ENCODE measurements at regions not wholly inside any gene's neighbourhood (a gene's known extent, or its start where the extent isn't known, plus 50 kb on each side); places are given as distances from the start of the nearest gene placed in this dataset.

DNA sequence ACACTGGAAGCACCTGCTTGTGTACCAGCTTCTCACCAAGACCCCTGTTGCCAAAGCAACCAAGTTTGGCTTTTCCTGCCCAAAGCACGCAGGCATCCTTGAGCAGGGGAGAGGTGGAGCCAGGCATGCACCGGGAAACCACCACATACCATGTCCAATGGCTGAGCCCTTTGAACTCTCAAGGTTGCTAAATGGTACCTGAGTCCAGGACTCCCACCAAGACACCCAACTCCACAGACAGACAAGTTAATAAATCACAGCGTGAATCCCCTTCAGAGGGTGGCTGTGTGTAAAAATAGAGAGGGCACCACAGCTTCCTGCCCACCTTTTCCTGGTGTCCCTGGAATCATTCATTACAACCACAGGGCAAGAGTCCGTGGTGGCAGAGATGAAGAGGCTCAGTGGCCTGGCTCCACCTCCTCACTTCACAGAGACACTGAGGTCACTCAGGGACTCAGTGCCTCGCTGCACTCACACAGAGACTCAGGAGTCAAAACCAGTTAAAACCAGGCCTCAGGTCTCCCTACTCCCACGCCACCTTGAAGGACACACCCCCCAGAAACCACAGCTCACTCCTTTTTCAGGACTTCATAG is 143.7 kb downstream of the C5orf15 start:
- H2BK120ac ChIP-seq (replicated peaks; ENCODE audit: low read depth, low read length), result no peak overlapping the region
- no peak overlapping the region for H3K23ac ChIP-seq (ENCODE audit: insufficient read length)
- no peak overlapping the region for H3K14ac ChIP-seq (ENCODE audit: insufficient read length)
- H2BK12ac ChIP-seq (ENCODE audit: low read depth, low read length), result no peak overlapping the region
- no peak overlapping the region for H3K4me2 ChIP-seq (ENCODE audit: insufficient read depth in 1 of 2, low read depth in 2 of 2, low read length in 2 of 2)
- no peak for FAIRE-seq
- 80% methylated on average over 6 of the region's 6 CpGs; no CpG with 5 or more reads in 1 of the 2 experiments for WGBS, 2 experiments (ENCODE audit: extremely low coverage in 1 of 2, insufficient coverage in 1 of 2, insufficient read length in 1 of 2, insufficient replicate concordance in 2 of 2, low coverage in 1 of 2, low lambda C conversion rate in 2 of 2, missing lambda C conversion rate in 1 of 2)
- H3K27ac ChIP-seq (ENCODE audit: low read depth, low read length), result no peak overlapping the region
- ChIA-PET CTCF (ENCODE audit: partially characterized antibody) (interaction anchor here (1.1 to 2.1 kb wide), 6 partner anchors 9 to 172 kb away, joined by 3 to 9 read pairs (median 3); no protein-coding TSS in a partner anchor), POLR2A (ENCODE audit: partially characterized antibody) (no interaction called here)
- no peak overlapping the region for H2AK5ac ChIP-seq (ENCODE audit: low read depth, low read length)
- H3K36me3 ChIP-seq (ENCODE audit: control insufficient read depth in 2 of 4, insufficient read depth in 4 of 4, low read length in 3 of 4), result no peaks in the 10 kb centered on the region
- no peak overlapping the region for H4K91ac ChIP-seq (replicated peaks; ENCODE audit: insufficient read length, low read length)
- no peaks in the 10 kb centered on the region for H3K23me2 ChIP-seq (ENCODE audit: low read depth, low read length)
- H3K9ac ChIP-seq (replicated peaks in 1 of 4; ENCODE audit: extremely low read depth in 1 of 4, low read depth in 3 of 4, low read length in 3 of 4), result no peak overlapping the region
- no peak overlapping the region for H2AFZ ChIP-seq (ENCODE audit: low read length)
- H3K18ac ChIP-seq (ENCODE audit: extremely low read depth, low read length), result no peak overlapping the region
- no peaks in the 10 kb centered on the region for H3K9me3 ChIP-seq (ENCODE audit: insufficient read depth in 2 of 2, low read depth in 1 of 2, low read length in 1 of 2)
- H3K79me1 ChIP-seq (ENCODE audit: low read depth, low read length), result no peaks in the 10 kb centered on the region
- H4K8ac ChIP-seq (ENCODE audit: extremely low read depth, insufficient read depth, low read length), result no peak overlapping the region
- H3K56ac ChIP-seq (replicated peaks; ENCODE audit: insufficient read length, low read depth, low read length), result no peak overlapping the region
- no peak overlapping the region for H3K4ac ChIP-seq (replicated peaks; ENCODE audit: insufficient read length, low read depth, low read length)
- no peak for DNase-seq (ENCODE audit: low read depth in 1 of 2, low spot score in 2 of 2)
- H4K5ac ChIP-seq (ENCODE audit: insufficient read length, low read depth, low read length), result no peak overlapping the region
- H3K4me3 ChIP-seq (ENCODE audit: extremely low read depth in 1 of 4, insufficient read depth in 2 of 4, low read depth in 3 of 4, low read length in 4 of 4), result no peak overlapping the region
- no peak overlapping the region for H2BK20ac ChIP-seq (ENCODE audit: low read length)
- no peaks in the 10 kb centered on the region for H3K79me2 ChIP-seq (ENCODE audit: control insufficient read depth in 1 of 2, insufficient read depth in 2 of 2, low read length in 2 of 2)
- H2BK5ac ChIP-seq (ENCODE audit: low read depth, low read length), result no peak overlapping the region
- no peaks in the 10 kb centered on the region for H4K20me1 ChIP-seq (replicated peaks in 1 of 2; ENCODE audit: control insufficient read depth in 1 of 2, insufficient read depth in 2 of 2, low read length in 2 of 2)
- no peaks in the 10 kb centered on the region; a peak in 1 of 7 replicates for H3K27me3 ChIP-seq (replicated peaks in 1 of 4; ENCODE audit: control insufficient read depth in 3 of 4, extremely low read depth in 1 of 4, insufficient read depth in 3 of 4, low read length in 3 of 4)
- no peaks in the 10 kb centered on the region for H3K4me1 ChIP-seq (replicated peaks in 1 of 4; ENCODE audit: control insufficient read depth in 3 of 4, insufficient read depth in 4 of 4, low read length in 3 of 4)
- no peak overlapping the region for H2BK15ac ChIP-seq (ENCODE audit: low read length)
- TF ChIP-seq TAF1 (IDR thresholded peaks at IDR 0.05; ENCODE audit: low read depth, low read length), result no peak
- TF ChIP-seq BCL11A (IDR thresholded peaks at IDR 0.05; ENCODE audit: low read depth in 2 of 2, low read length in 2 of 2), result no peak
- no peak for TF ChIP-seq TAF7 (optimal IDR thresholded peaks at IDR 0.05; ENCODE audit: borderline replicate concordance, low read depth, low read length)
- TF ChIP-seq HDAC2 (IDR thresholded peaks at IDR 0.05; ENCODE audit: borderline replicate concordance in 1 of 2, low read depth in 2 of 2, low read length in 2 of 2), result no peak
